AG10803 (cell line): ENCODE measurements at regions not wholly inside any gene's neighbourhood (a gene's known extent, or its start where the extent isn't known, plus 50 kb on each side); places are given as distances from the start of the nearest gene placed in this dataset.

Source experiments
- DNase-seq: peaks from one replicate; pipeline ENCODE4 v3.0.0; 2010; ENCODE audit warnings: low read depth
- H3K4me3 ChIP-seq: 2 replicates; pipeline ENCODE4 v1.5.1; 2011; ENCODE audit warnings: mild to moderate bottlenecking, low read length, control low read depth
- CTCF ChIP-seq: conservative IDR thresholded peaks from 2 replicates; pipeline ENCODE4 v1.5.1; 2011; ENCODE audit warnings: mild to moderate bottlenecking, low read length, control low read depth, inconsistent platforms

DNA sequence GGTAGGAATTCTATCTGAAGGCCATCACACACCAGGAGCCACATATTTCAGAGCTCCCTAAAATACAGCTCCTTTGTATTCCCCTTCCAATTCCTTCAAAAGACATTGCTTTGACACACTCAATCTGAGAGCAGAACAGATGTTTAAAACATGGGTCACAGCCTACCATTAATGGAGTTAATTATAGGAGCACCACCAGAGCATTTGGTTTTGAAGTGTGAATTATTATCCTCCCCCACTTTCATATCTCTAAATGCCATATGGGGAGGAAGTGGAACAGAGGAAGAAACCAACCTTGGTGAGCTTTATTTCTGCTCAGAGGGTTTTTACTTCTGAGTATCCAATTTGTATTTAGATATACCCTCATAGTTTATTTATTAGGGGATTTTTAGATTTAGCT is 50.7 kb upstream of the TNFRSF21 start:
- DNase-seq = no peak
- TF ChIP-seq CTCF = no peak
- no peak overlapping the region for H3K4me3 ChIP-seq

GRCh38 chr6:47362857-47363461 is 53.3 kb upstream of the TNFRSF21 start:
- H3K4me3 ChIP-seq = no peak overlapping the region
- no peak for DNase-seq
- no peak for TF ChIP-seq CTCF

- H3K4me3 ChIP-seq = no peak overlapping the region
- no peak for TF ChIP-seq CTCF
- DNase-seq = no peak
Measured at GRCh38 chr6:47363736-47364135, 54.0 kb upstream of the TNFRSF21 start.

DNA sequence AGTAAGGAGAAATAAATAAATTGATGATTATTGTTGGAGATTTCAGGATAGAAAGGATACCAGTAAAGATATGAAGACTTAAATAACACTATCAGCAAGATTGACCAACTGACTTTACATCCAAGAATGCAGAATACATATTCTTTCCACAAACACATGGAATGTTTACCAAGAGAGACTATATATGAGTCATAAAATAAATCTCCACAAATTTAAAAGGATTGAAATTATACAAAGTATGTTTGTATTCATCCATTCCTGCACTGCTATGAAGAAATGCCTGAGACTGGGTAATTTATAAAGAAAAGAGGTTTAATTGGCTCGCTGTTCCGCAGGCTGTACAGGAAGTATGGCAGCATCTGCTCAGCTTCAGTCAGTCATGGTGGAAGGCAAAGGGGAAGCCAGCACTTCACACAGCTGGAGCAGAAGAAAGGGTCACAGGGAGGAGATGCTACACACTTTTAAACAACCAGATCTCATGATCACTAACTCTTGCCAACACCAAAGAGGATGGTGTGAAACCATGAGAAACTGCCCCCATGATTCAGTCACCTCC is 56.7 kb upstream of the TNFRSF21 start:
- H3K4me3 ChIP-seq = no peak overlapping the region
- TF ChIP-seq CTCF = no peak
- no peak for DNase-seq

GRCh38 chr6:47371139-47371869 is 61.6 kb upstream of the TNFRSF21 start:
- no peak for DNase-seq
- no peak for TF ChIP-seq CTCF
- no peak overlapping the region for H3K4me3 ChIP-seq

DNA sequence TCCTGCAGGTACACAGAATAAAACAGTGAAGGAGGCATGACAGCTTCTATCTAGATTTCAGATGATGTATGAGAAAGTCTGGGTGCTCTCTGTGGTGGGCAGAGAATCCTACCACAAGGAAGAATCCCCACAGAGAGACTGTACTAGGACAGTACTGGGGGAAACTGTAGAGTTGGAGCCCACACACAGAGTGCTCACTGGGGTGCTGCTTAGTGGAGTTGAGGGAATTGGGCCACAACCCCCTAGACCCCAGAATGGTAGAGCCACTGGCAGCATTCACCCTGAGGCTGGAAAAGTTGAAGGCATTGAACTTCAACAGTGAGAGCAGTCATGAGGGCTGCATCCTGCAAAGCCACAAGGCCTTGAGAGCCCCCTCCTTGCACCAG is 62.2 kb upstream of the TNFRSF21 start:
- no peak overlapping the region for H3K4me3 ChIP-seq
- no peak for DNase-seq
- no peak for TF ChIP-seq CTCF

- H3K4me3 ChIP-seq = no peak overlapping the region
- no peak for DNase-seq
- TF ChIP-seq CTCF = no peak
Measured at GRCh38 chr6:47372318-47372717, 62.6 kb upstream of the TNFRSF21 start.
